WERI-Rb-1 (cell line): ENCODE measurements at regions not wholly inside any gene's neighbourhood (a gene's known extent, or its start where the extent isn't known, plus 50 kb on each side); places are given as distances from the start of the nearest gene placed in this dataset.
A peak's percentile ranks its signal among the peaks of the same experiment; 100 is the strongest.

Experiments
- DNase-seq: peaks from one replicate; pipeline ENCODE4 v3.0.0-alpha.2; 2020
- H3K27ac ChIP-seq: fragments of 250-450 bp; sonication (Bioruptor Pico); 2 replicates; pipeline ENCODE4 v1.5.1; 2020; ENCODE audit warnings: mild to moderate bottlenecking, moderate library complexity
- H3K27me3 ChIP-seq: fragments of 250-450 bp; sonication (Bioruptor Pico); 2 replicates; pipeline ENCODE4 v1.5.1; 2021; ENCODE audit warnings: mild to moderate bottlenecking, low read depth, moderate library complexity; ENCODE audit not compliant: insufficient read depth, severe bottlenecking
- H3K36me3 ChIP-seq: fragments of 250-450 bp; sonication (Bioruptor Pico); 2 replicates; pipeline ENCODE4 v1.5.1; 2020; ENCODE audit warnings: mild to moderate bottlenecking, moderate library complexity
- H3K4me3 ChIP-seq: 2 replicates; pipeline ENCODE4 v1.5.1; 2011; ENCODE audit warnings: low read depth, mild to moderate bottlenecking, control low read depth, low read length
- H3K9me3 ChIP-seq: fragments of 250-450 bp; sonication (Bioruptor Pico); 2 replicates; pipeline ENCODE4 v1.5.1; 2021; ENCODE audit warnings: mild to moderate bottlenecking, moderate library complexity; ENCODE audit not compliant: severe bottlenecking
- CTCF ChIP-seq: IDR thresholded peaks from 2 replicates; pipeline ENCODE4 v1.5.1; 2011; ENCODE audit warnings: low read depth, mild to moderate bottlenecking, control low read depth, inconsistent platforms, low read length

- H3K27ac ChIP-seq, result no peak overlapping the region
- no peaks in the 10 kb centered on the region for H3K36me3 ChIP-seq
- H3K9me3 ChIP-seq, result no peaks in the 10 kb centered on the region
- DNase-seq, result no peak
- no peaks in the 10 kb centered on the region for H3K27me3 ChIP-seq
- no peak overlapping the region for H3K4me3 ChIP-seq
- TF ChIP-seq CTCF, result no peak
Observed at GRCh38 chr2:84373391-84373790, 85.7 kb downstream of the SUCLG1 start.

GRCh38 chr2:84362541-84362940 is 96.5 kb downstream of the SUCLG1 start:
- H3K27me3 ChIP-seq, result no peaks in the 10 kb centered on the region
- no peaks in the 10 kb centered on the region for H3K36me3 ChIP-seq
- no peak for TF ChIP-seq CTCF
- no peak overlapping the region for H3K27ac ChIP-seq
- H3K9me3 ChIP-seq, result peaks cover 6% of the 10 kb centered on the region
- no peak for DNase-seq
- no peak overlapping the region for H3K4me3 ChIP-seq

GRCh38 chr2:84338069-84338468 is 121.0 kb downstream of the SUCLG1 start:
- Histone ChIP-seq H3K27ac (peak overlapping the region; percentile 69), H3K27me3 (no peaks in the 10 kb centered on the region), H3K9me3 (no peaks in the 10 kb centered on the region), H3K4me3 (no peak overlapping the region), H3K36me3 (no peaks in the 10 kb centered on the region)
- TF ChIP-seq CTCF, result no peak
- peak; percentile 14 for DNase-seq

GRCh38 chr2:84327645-84328249 is 131.3 kb downstream of the SUCLG1 start:
- H3K4me3 ChIP-seq, result no peak overlapping the region
- no peaks in the 10 kb centered on the region for H3K36me3 ChIP-seq
- H3K27me3 ChIP-seq, result no peaks in the 10 kb centered on the region
- DNase-seq, result no peak
- no peak for TF ChIP-seq CTCF
- no peak overlapping the region for H3K27ac ChIP-seq
- no peaks in the 10 kb centered on the region for H3K9me3 ChIP-seq

GRCh38 chr2:84326831-84327432 is 132.1 kb downstream of the SUCLG1 start:
- Histone ChIP-seq H3K4me3 (no peak overlapping the region), H3K36me3 (no peaks in the 10 kb centered on the region), H3K27me3 (no peaks in the 10 kb centered on the region), H3K27ac (no peak overlapping the region), H3K9me3 (no peaks in the 10 kb centered on the region)
- no peak for TF ChIP-seq CTCF
- no peak for DNase-seq

GRCh38 chr2:84323890-84324289 is 135.2 kb downstream of the SUCLG1 start:
- H3K9me3 ChIP-seq, result no peaks in the 10 kb centered on the region

More at GRCh38 chr2:84323890-84324289, 135.2 kb downstream of the SUCLG1 start:
- H3K27ac ChIP-seq, result no peak overlapping the region
- no peak overlapping the region for H3K4me3 ChIP-seq
- no peak for TF ChIP-seq CTCF
- no peak for DNase-seq
- H3K36me3 ChIP-seq, result no peaks in the 10 kb centered on the region
- H3K27me3 ChIP-seq, result no peaks in the 10 kb centered on the region
